H9 (cell line): ENCODE measurements at regions not wholly inside any gene's neighbourhood (a gene's known extent, or its start where the extent isn't known, plus 50 kb on each side); places are given as distances from the start of the nearest gene placed in this dataset.

ENCODE experiments used
- DNase-seq: peaks from one replicate; pipeline ENCODE4 v3.0.0-alpha.2; 2017
- H2AFZ ChIP-seq: one replicate; pipeline ENCODE4 v1.6.1; 2013; ENCODE audit warnings: mild to moderate bottlenecking, low read length, control low read depth, moderate library complexity
- H2AK5ac ChIP-seq: 2 replicates; pipeline ENCODE4 v1.6.1; 2013; ENCODE audit warnings: low read length, control low read depth, mixed read lengths; ENCODE audit not compliant: insufficient read length
- H2BK120ac ChIP-seq: one replicate; pipeline ENCODE4 v1.6.1; 2013; ENCODE audit warnings: low read depth, mild to moderate bottlenecking, low read length, control low read depth, inconsistent platforms; ENCODE audit not compliant: poor library complexity, severe bottlenecking
- H2BK12ac ChIP-seq: 2 replicates; pipeline ENCODE4 v1.6.1; 2013; ENCODE audit warnings: low read length, control low read depth, mixed read lengths, low read depth; ENCODE audit not compliant: insufficient read length
- H2BK15ac ChIP-seq: 2 replicates; pipeline ENCODE4 v1.6.1; 2013; ENCODE audit warnings: low read depth, low read length, control low read depth
- H2BK20ac ChIP-seq: one replicate; pipeline ENCODE4 v1.6.1; 2013; ENCODE audit warnings: low read depth, mild to moderate bottlenecking, low read length, control low read depth, inconsistent platforms; ENCODE audit not compliant: poor library complexity, severe bottlenecking
- H2BK5ac ChIP-seq: 2 replicates; pipeline ENCODE4 v1.6.1; 2013; ENCODE audit warnings: low read length, control low read depth, mixed read lengths; ENCODE audit not compliant: insufficient read length
- H3K14ac ChIP-seq: 2 replicates; pipeline ENCODE4 v1.6.1; 2013; ENCODE audit warnings: low read length, control low read depth; ENCODE audit not compliant: insufficient read depth
- H3K18ac ChIP-seq: 2 replicates; pipeline ENCODE4 v1.6.1; 2013; ENCODE audit warnings: low read depth, mild to moderate bottlenecking, mixed read lengths, low read length, control low read depth; ENCODE audit not compliant: insufficient read length
- H3K23ac ChIP-seq: 2 replicates; pipeline ENCODE4 v1.6.1; 2013; ENCODE audit warnings: low read length, control low read depth, mixed read lengths, low read depth; ENCODE audit not compliant: insufficient read length
- H3K23me2 ChIP-seq: 2 replicates; pipeline ENCODE4 v1.6.1; 2013; ENCODE audit warnings: low read depth, mild to moderate bottlenecking, mixed read lengths, low read length, control low read depth; ENCODE audit not compliant: insufficient read length, poor library complexity, severe bottlenecking
- H3K27ac ChIP-seq: 2 replicates; pipeline ENCODE4 v1.5.1; 2013; ENCODE audit warnings: low read length, control low read depth, mixed read lengths, low read depth; ENCODE audit not compliant: insufficient read length
- H3K27me3 ChIP-seq: 2 replicates; pipeline ENCODE4 v1.6.1; 2013; ENCODE audit warnings: low read length, control low read depth, inconsistent platforms; ENCODE audit not compliant: insufficient read depth
- H3K4ac ChIP-seq: 2 replicates; pipeline ENCODE4 v1.6.1; 2013; ENCODE audit warnings: low read depth, mild to moderate bottlenecking, control low read depth, inconsistent platforms, low read length, moderate library complexity
- H3K4me1 ChIP-seq: 2 replicates; pipeline ENCODE4 v1.6.1; 2013; ENCODE audit warnings: low read length, control low read depth, inconsistent platforms; ENCODE audit not compliant: insufficient read depth
- H3K4me2 ChIP-seq: 2 replicates; pipeline ENCODE4 v1.6.1; 2013; ENCODE audit warnings: low read length, control low read depth, mixed read lengths; ENCODE audit not compliant: insufficient read length, insufficient read depth
- H3K56ac ChIP-seq: 2 replicates; pipeline ENCODE4 v1.6.1; 2013; ENCODE audit warnings: low read depth, mild to moderate bottlenecking, mixed read lengths, low read length, control low read depth; ENCODE audit not compliant: insufficient read length
- H3K79me1 ChIP-seq: 2 replicates; pipeline ENCODE4 v1.6.1; 2013; ENCODE audit warnings: low read depth, mild to moderate bottlenecking, moderate library complexity, low read length, control low read depth, inconsistent platforms; ENCODE audit not compliant: insufficient read depth, poor library complexity, severe bottlenecking
- H3K79me2 ChIP-seq: 2 replicates; pipeline ENCODE4 v1.6.1; 2013; ENCODE audit warnings: low read length, control low read depth, inconsistent platforms; ENCODE audit not compliant: insufficient read depth
- H3K9ac ChIP-seq: 2 replicates; pipeline ENCODE4 v1.6.1; 2013; ENCODE audit warnings: low read length, control low read depth, mixed read lengths; ENCODE audit not compliant: insufficient read length; ENCODE audit errors: extremely low read depth
- H3K9me3 ChIP-seq: one replicate; pipeline ENCODE4 v1.6.1; 2013; ENCODE audit warnings: low read depth, low read length, inconsistent platforms; ENCODE audit not compliant: control insufficient read depth
- H3T11ph ChIP-seq: one replicate; pipeline ENCODE4 v1.6.1; 2013; ENCODE audit warnings: mild to moderate bottlenecking, low read length, control low read depth, inconsistent platforms
- H4K20me1 ChIP-seq: one replicate; pipeline ENCODE4 v1.6.1; 2013; ENCODE audit not compliant: control insufficient read depth, insufficient read length, insufficient read depth
- H4K5ac ChIP-seq: 2 replicates; pipeline ENCODE4 v1.6.1; 2013; ENCODE audit warnings: low read depth, mild to moderate bottlenecking, mixed read lengths, low read length, control low read depth; ENCODE audit not compliant: insufficient read length
- H4K8ac ChIP-seq: replicated peaks from 2 replicates; pipeline ENCODE4 v1.6.1; 2013; ENCODE audit warnings: low read length, control low read depth, mixed read lengths, low read depth; ENCODE audit not compliant: insufficient read length
- H4K91ac ChIP-seq: 2 replicates; pipeline ENCODE4 v1.6.1; 2013; ENCODE audit warnings: low read depth, mild to moderate bottlenecking, moderate library complexity, mixed read lengths, low read length, control low read depth; ENCODE audit not compliant: insufficient read length
- H3K27ac Mint-ChIP-seq, 3 experiments: 2 replicates in 2 of 3; 3 replicates in 1 of 3; pipeline ENCODE4 v1.8.0; 2020 to 2021; ENCODE audit warnings: mixed read lengths in 3 of 3, mild to moderate bottlenecking in 1 of 3, moderate library complexity in 1 of 3
- H3K27me3 Mint-ChIP-seq: 2 replicates; pipeline ENCODE4 v1.8.0; 2021; ENCODE audit warnings: low read depth, mild to moderate bottlenecking, moderate library complexity, mixed read lengths
- H3K36me3 Mint-ChIP-seq, 3 experiments: 2 replicates in 2 of 3; 3 replicates in 1 of 3; pipeline ENCODE4 v1.8.0; 2020 to 2021; ENCODE audit warnings: low read depth in 3 of 3, mixed read lengths in 3 of 3; ENCODE audit not compliant: insufficient read depth in 1 of 3
- H3K4me1 Mint-ChIP-seq, 2 experiments: 2 replicates each; pipeline ENCODE4 v1.8.0; 2020; ENCODE audit warnings: mixed read lengths in 2 of 2
- H3K4me3 Mint-ChIP-seq, 2 experiments: 2 replicates in 1 of 2; 3 replicates in 1 of 2; pipeline ENCODE4 v1.8.0; 2020 to 2021; ENCODE audit warnings: mild to moderate bottlenecking in 2 of 2, mixed read lengths in 2 of 2, moderate library complexity in 1 of 2
- H3K9me3 Mint-ChIP-seq, 2 experiments: 2 replicates in 1 of 2; 3 replicates in 1 of 2; pipeline ENCODE4 v1.8.0; 2020; ENCODE audit warnings: mild to moderate bottlenecking in 2 of 2, mixed read lengths in 2 of 2, moderate library complexity in 1 of 2
- CTCF ChIP-seq: fragments of 200-600 bp; sonication (generic); conservative IDR thresholded peaks from 3 replicates; pipeline ENCODE4 v1.8.0; 2021; ENCODE audit warnings: antibody characterized with exemption, mild to moderate bottlenecking
- WGBS: extraction: QIAGEN DNeasy Blood & Tissue Kit; methylation state at CpG from one replicate; pipeline ENCODE4 v1.1.7; 2013; ENCODE audit warnings: missing lambda C conversion rate, low lambda C conversion rate, mixed read lengths; ENCODE audit not compliant: insufficient read length; ENCODE audit errors: extremely low coverage; 5-methylcytosine and 5-hydroxymethylcytosine counted together

GRCh38 chr10:20963721-20964595 lies 66.8 kb upstream of the NEBL start:
- H3K18ac ChIP-seq, result no peak overlapping the region
- H3K27me3 ChIP-seq, result no peaks in the 10 kb centered on the region
- no peak overlapping the region; a peak in 1 of 7 replicates for H3K27ac Mint-ChIP-seq

More at GRCh38 chr10:20963721-20964595, 66.8 kb upstream of the NEBL start:
- no peak for DNase-seq
- Histone ChIP-seq H2AFZ (no peak overlapping the region), H2AK5ac (no peak overlapping the region), H4K91ac (no peak overlapping the region), H3K23me2 (no peaks in the 10 kb centered on the region), H2BK5ac (no peak overlapping the region), H3K23ac (no peak overlapping the region), H3K4me1 (no peaks in the 10 kb centered on the region), H2BK120ac (no peak overlapping the region), H3K14ac (no peak overlapping the region), H2BK20ac (no peak overlapping the region), H3K56ac (no peak overlapping the region), H2BK12ac (no peak overlapping the region), H3T11ph (no peak overlapping the region), H3K79me2 (no peaks in the 10 kb centered on the region), H4K8ac (no peak overlapping the region), H3K4ac (no peak overlapping the region), H3K79me1 (no peaks in the 10 kb centered on the region), H3K9ac (no peak overlapping the region), H3K9me3 (no peaks in the 10 kb centered on the region), H2BK15ac (no peak overlapping the region), H3K4me2 (no peak overlapping the region), H4K20me1 (no peaks in the 10 kb centered on the region), H3K27ac (no peak overlapping the region), H4K5ac (no peak overlapping the region)
- Mint-ChIP-seq H3K9me3 (no peaks in the 10 kb centered on the region), H3K4me3 (no peak overlapping the region), H3K4me1 (peaks cover 7 to 9% of the 10 kb centered on the region in 2 experiments), H3K27me3 (no peaks in the 10 kb centered on the region), H3K36me3 (no peaks in the 10 kb centered on the region)
- TF ChIP-seq CTCF, result no peak
- WGBS, result no CpG with 5 or more reads among the region's 5 CpGs
